Parathyroid adenoma (tissue), 2 donors: ENCODE measurements at regions not wholly inside any gene's neighbourhood (a gene's known extent, or its start where the extent isn't known, plus 50 kb on each side); places are given as distances from the start of the nearest gene placed in this dataset.

Experiments
- H2AFZ ChIP-seq: fragments of 300-600 bp; sonication (generic); one replicate; pipeline ENCODE4 v1.7.0; 2017; ENCODE audit warnings: antibody characterized with exemption, mild to moderate bottlenecking
- H3K27ac ChIP-seq: fragments of 300-600 bp; sonication (generic); one replicate; pipeline ENCODE4 v1.7.0; 2017
- H3K27me3 ChIP-seq: fragments of 300-600 bp; sonication (generic); one replicate; pipeline ENCODE4 v1.7.0; 2017; ENCODE audit warnings: low read length; ENCODE audit not compliant: control insufficient read depth, insufficient read depth
- H3K36me3 ChIP-seq: fragments of 300-600 bp; sonication (generic); one replicate; pipeline ENCODE4 v1.7.0; 2017; ENCODE audit warnings: low read length; ENCODE audit not compliant: control insufficient read depth, insufficient read depth
- H3K4me1 ChIP-seq: fragments of 300-600 bp; sonication (generic); one replicate; pipeline ENCODE4 v1.7.0; 2017; ENCODE audit warnings: control low read depth
- H3K4me2 ChIP-seq: fragments of 300-600 bp; sonication (generic); one replicate; pipeline ENCODE4 v1.7.0; 2017; ENCODE audit warnings: low read length
- H3K4me3 ChIP-seq: fragments of 300-600 bp; sonication (generic); one replicate; pipeline ENCODE4 v1.7.0; 2017; ENCODE audit warnings: low read depth, low read length
- H3K79me2 ChIP-seq: fragments of 300-600 bp; sonication (generic); one replicate; pipeline ENCODE4 v1.7.0; 2017; ENCODE audit warnings: control low read depth
- H3K9ac ChIP-seq: fragments of 300-600 bp; sonication (generic); one replicate; pipeline ENCODE4 v1.7.0; 2017; ENCODE audit warnings: mild to moderate bottlenecking
- H3K9me3 ChIP-seq: fragments of 300-600 bp; sonication (generic); one replicate; pipeline ENCODE4 v1.7.0; 2017; ENCODE audit warnings: low read length; ENCODE audit not compliant: control insufficient read depth
- CTCF ChIP-seq: fragments of 300-600 bp; sonication (generic); IDR thresholded peaks from one replicate; pipeline ENCODE4 v1.7.0; 2017; ENCODE audit warnings: antibody characterized with exemption, mild to moderate bottlenecking
- donor health status: primary hyperparathyroidism.

GRCh38 chr3:102536456-102536855 is 101.6 kb downstream of the ZPLD1 start:
- no peak for TF ChIP-seq CTCF
- Histone ChIP-seq H3K27ac (no peak overlapping the region), H3K4me3 (no peak overlapping the region), H3K9ac (no peak overlapping the region), H2AFZ (peak overlapping the region; percentile 10), H3K27me3 (no peaks in the 10 kb centered on the region), H3K9me3 (no peaks in the 10 kb centered on the region), H3K4me1 (no peaks in the 10 kb centered on the region), H3K36me3 (no peaks in the 10 kb centered on the region), H3K4me2 (no peak overlapping the region), H3K79me2 (no peaks in the 10 kb centered on the region)

GRCh38 chr3:102537123-102537522 is 102.3 kb downstream of the ZPLD1 start:
- no peak overlapping the region for H3K4me2 ChIP-seq
- H2AFZ ChIP-seq = no peak overlapping the region
- no peak for TF ChIP-seq CTCF
- H3K9me3 ChIP-seq = no peaks in the 10 kb centered on the region
- H3K4me3 ChIP-seq = no peak overlapping the region
- no peak overlapping the region for H3K27ac ChIP-seq
- H3K9ac ChIP-seq = no peak overlapping the region
- H3K79me2 ChIP-seq = no peaks in the 10 kb centered on the region
- no peaks in the 10 kb centered on the region for H3K36me3 ChIP-seq
- H3K27me3 ChIP-seq = no peaks in the 10 kb centered on the region
- H3K4me1 ChIP-seq = no peaks in the 10 kb centered on the region

GRCh38 chr3:102544741-102545140 is 109.9 kb downstream of the ZPLD1 start:
- Histone ChIP-seq H3K4me3 (no peak overlapping the region), H3K9me3 (no peaks in the 10 kb centered on the region), H3K36me3 (no peaks in the 10 kb centered on the region), H3K27ac (no peak overlapping the region), H3K27me3 (no peaks in the 10 kb centered on the region), H2AFZ (no peak overlapping the region), H3K4me2 (no peak overlapping the region), H3K9ac (no peak overlapping the region), H3K79me2 (no peaks in the 10 kb centered on the region), H3K4me1 (no peaks in the 10 kb centered on the region)
- TF ChIP-seq CTCF = no peak

GRCh38 chr3:102545276-102545675 is 110.5 kb downstream of the ZPLD1 start:
- Histone ChIP-seq H3K79me2 (no peaks in the 10 kb centered on the region), H3K9me3 (no peaks in the 10 kb centered on the region), H3K27me3 (no peaks in the 10 kb centered on the region), H3K9ac (no peak overlapping the region), H2AFZ (no peak overlapping the region), H3K4me1 (no peaks in the 10 kb centered on the region), H3K27ac (no peak overlapping the region), H3K4me3 (no peak overlapping the region), H3K36me3 (no peaks in the 10 kb centered on the region), H3K4me2 (no peak overlapping the region)
- TF ChIP-seq CTCF = no peak

GRCh38 chr3:102553876-102554275 is 119.1 kb downstream of the ZPLD1 start:
- TF ChIP-seq CTCF = no peak
- H3K27ac ChIP-seq = no peak overlapping the region
- H3K9ac ChIP-seq = no peak overlapping the region

More at GRCh38 chr3:102553876-102554275, 119.1 kb downstream of the ZPLD1 start:
- H2AFZ ChIP-seq = no peak overlapping the region
- no peaks in the 10 kb centered on the region for H3K79me2 ChIP-seq
- no peaks in the 10 kb centered on the region for H3K9me3 ChIP-seq
- H3K36me3 ChIP-seq = no peaks in the 10 kb centered on the region
- H3K4me1 ChIP-seq = no peaks in the 10 kb centered on the region
- H3K4me2 ChIP-seq = no peak overlapping the region
- H3K4me3 ChIP-seq = no peak overlapping the region
- H3K27me3 ChIP-seq = no peaks in the 10 kb centered on the region
